D721Med (cell line): ENCODE measurements at regions not wholly inside any gene's neighbourhood (a gene's known extent, or its start where the extent isn't known, plus 50 kb on each side); places are given as distances from the start of the nearest gene placed in this dataset.

Experiments
- DNase-seq: peaks from one replicate; pipeline ENCODE4 v3.0.0; 2011; ENCODE audit warnings: low spot score; ENCODE audit not compliant: insufficient read length
- FAIRE-seq: peaks from 2 replicates; lab custom pipeline; 2011; peaks lifted over from hg19 to GRCh38; lab: Jason Lieb, UNC
- CTCF ChIP-seq: IDR thresholded peaks from 2 replicates; pipeline ENCODE4 v1.5.1; 2012; ENCODE audit warnings: mild to moderate bottlenecking, control low read depth; ENCODE audit not compliant: insufficient read depth; ENCODE audit errors: missing control alignments

GRCh38 chr7:45501791-45502190 is 72.4 kb upstream of the ADCY1 start:
- TF ChIP-seq CTCF: no peak
- DNase-seq (no peak), FAIRE-seq (no peak)

GRCh38 chr7:45506059-45506458 is 68.1 kb upstream of the ADCY1 start:
- DNase-seq (no peak), FAIRE-seq (no peak)
- no peak for TF ChIP-seq CTCF

- FAIRE-seq: no peak
- no peak for TF ChIP-seq CTCF
- no peak for DNase-seq
Measured at GRCh38 chr7:45509222-45509621, 64.9 kb upstream of the ADCY1 start.

- TF ChIP-seq CTCF: no peak
- FAIRE-seq: no peak
Measured at GRCh38 chr7:45511721-45512597, 62.2 kb upstream of the ADCY1 start.

GRCh38 chr7:45514944-45515343 is 59.2 kb upstream of the ADCY1 start:
- DNase-seq (no peak), FAIRE-seq (no peak)
- TF ChIP-seq CTCF: no peak

More at GRCh38 chr7:45511721-45512597, 62.2 kb upstream of the ADCY1 start:
- DNase-seq: no peak

- FAIRE-seq (no peak), DNase-seq (no peak)
- no peak for TF ChIP-seq CTCF
Measured at GRCh38 chr7:45515346-45515745, 58.8 kb upstream of the ADCY1 start.
